Lung microvascular endothelial cell (primary cell): ENCODE measurements at regions not wholly inside any gene's neighbourhood (a gene's known extent, or its start where the extent isn't known, plus 50 kb on each side); places are given as distances from the start of the nearest gene placed in this dataset.
"Not testable (repeated sequence)": the region's sequence is repeated elsewhere in the genome, so short reads cannot be mapped to it uniquely, and the experiment has no call there.

Source experiments
- DNase-seq, 2 donors: peaks; one replicate each; pipeline versions ENCODE4 v3.0.0 to v3.0.0-alpha.2; 2010; ENCODE audit warnings: low read depth in 2 of 2

DNA sequence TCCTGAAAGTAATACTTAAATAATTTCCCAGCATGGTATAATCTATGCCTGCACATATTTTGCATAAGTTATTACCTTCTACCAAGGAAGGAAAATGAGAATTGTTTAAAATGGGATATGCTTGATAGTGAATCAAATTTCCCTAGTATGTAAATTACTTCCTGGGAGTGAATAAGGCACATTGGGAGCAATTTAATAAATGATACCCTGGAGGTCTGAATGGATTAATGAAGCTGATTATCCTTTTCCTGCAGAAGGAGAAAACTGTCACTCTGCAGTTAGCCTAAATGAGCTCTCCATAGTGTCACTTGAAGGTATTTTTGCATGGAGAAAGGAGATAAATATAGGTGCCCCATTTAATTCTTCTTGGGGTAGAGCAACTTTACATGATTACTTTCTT, 2212.0 kb downstream of the PCDH7 start:
- no peak for DNase-seq

DNA sequence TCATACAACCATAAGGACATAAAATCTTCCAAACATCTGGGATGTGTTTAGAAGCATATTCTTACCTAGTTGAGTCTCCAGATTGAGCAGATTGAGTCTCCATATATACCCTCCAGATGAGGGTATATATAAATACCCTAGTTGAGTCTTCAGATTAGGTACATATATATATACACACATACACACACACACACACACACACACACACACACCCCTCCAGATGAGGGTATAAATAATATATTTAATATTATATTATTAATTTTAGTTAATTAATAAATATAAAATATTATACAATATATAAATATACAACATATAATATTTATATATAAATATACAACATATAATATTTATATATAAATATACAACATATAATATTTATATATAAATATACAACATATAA, 2219.1 kb downstream of the PCDH7 start:
- DNase-seq = not testable (repeated sequence)

DNA sequence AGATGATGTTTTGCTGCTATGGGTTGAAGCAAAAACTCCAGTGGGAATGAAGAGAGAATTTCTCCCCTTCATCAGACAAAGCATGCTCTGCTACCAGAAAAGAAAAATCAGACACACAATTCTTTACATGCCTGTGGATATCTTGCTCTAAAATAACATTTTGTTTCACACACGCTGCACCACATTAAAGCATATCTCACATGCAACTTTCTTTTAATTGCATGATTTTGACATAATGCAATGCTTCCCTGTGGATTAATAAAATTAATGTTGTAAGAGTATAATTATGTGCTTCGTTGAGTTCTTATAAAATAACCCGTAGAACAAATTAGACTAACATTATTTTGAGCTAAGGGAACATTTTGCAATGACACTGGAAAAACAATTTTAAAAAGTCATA, 2230.7 kb downstream of the PCDH7 start:
- no peak for DNase-seq

DNA sequence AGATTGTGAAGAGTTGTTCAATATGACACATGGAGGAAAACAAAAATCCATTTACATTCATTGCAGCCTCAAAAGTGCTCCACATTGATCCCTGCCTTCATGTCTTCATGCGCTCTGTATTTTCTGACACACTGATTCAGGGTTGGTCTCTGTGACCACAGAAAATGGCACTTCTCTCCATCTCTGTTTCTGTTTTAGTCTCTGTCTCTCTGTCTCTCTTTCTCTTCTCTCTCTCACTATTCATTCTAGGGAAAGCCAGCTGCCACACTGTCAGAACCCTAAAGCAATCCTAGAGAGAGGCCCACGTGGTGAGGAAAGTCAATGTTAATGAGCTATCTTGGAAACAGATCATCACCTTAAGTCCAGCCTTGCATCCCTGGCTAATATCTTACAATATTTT, 2238.4 kb downstream of the PCDH7 start:
- no peak for DNase-seq

DNA sequence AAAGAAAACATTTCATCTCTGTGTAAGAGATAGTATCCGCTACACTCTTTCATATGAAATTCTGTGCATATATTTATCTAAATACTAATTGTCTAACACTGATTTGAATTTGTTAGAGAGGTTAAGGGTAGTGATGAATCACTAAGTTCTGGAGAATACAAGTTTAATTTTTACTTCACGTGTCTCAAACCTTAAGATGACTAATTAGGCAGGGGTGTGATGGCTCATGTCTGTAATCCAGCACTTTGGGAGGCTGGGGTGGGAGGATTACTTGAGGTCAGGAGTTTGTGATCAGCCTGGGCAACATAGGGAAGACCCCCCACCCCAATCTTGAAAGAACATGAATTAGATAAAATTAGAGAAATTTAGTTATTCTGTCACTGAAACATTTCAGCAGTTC, 2241.9 kb downstream of the PCDH7 start:
- DNase-seq = no peak

DNA sequence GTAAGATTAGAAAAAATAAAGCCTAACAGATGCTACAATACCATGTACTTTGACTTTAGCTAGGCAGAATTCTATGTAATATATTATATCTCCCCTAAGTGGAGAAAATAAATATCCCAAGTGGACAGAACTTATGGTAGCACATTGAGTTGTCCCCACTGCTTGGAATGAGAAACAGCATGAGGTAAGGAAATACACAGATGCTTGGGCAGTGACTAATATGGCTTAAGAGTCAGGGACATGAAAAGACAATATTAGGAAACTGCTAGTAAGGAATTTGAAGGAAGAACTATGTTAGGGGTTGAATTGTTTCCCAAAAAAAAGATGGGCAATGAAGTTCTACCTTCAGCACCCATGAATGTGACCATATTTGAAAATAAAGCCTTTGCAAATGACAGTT, 2265.1 kb downstream of the PCDH7 start:
- DNase-seq = no peak

DNA sequence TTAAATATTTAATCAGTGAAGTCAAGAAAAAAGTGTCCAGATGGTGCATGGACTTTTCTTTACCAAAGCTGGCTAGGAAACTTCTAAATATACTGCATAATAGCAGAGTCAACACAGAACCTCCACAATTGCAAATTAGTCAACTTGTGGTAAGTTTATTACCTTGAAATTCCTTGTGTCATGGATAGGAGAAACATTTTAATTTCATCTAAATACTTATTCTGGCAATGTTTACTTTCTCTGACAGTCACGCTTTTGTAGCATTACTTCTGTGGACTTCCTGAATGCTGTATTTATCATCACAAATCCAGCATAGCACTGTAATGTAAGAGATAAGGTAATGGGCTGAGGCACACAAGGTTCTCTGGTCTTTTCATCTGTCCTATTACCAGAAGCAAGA, 2266.1 kb downstream of the PCDH7 start:
- DNase-seq = no peak

DNA sequence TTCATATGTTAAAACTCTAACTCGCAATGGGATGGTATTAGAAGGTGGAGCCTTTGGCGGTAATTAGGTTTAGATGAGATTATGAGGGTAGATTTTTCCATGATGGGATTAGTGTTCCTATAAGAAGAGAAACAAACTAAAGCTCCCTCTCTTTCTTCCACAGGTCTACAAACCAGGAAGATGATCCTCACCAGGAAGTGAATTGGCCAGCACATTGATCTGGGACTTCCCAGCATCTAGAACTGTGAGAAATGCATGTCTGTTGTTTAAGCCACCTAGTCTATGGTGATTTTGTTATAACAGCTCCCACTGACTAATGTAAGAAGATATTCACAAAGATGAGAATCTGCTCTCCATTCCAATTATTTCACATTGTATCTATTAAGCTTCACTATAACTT, 2266.9 kb downstream of the PCDH7 start:
- DNase-seq = no peak

DNA sequence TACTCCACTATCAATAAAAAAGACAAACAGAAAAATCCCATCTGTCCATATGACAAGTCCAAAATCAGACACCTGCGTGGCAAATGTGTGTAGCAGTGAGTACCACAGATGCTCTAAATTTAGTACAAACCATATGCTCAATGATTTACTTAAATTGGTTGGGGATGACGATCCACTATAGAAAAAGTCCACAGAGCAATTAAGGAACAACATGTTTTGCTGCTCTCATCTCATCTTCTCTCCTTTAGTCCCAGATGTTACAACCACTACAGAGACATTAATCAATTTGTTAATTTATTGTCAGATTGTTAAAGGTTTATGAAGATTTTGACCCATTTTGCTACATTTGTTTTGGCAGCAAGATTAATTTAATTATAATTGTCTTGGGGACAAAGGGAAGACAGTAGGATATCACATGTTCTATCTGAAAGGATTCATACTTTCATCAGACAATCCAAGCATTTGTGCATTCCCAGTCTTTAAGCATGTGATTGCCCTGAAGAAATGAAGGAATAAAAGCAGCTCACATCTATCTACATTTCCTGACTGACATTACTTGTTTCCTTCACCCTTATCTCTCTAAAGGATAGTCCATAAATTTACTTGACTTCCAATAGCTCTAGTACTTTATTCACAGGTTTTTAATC, 2268.1 kb downstream of the PCDH7 start:
- DNase-seq = no peak

DNA sequence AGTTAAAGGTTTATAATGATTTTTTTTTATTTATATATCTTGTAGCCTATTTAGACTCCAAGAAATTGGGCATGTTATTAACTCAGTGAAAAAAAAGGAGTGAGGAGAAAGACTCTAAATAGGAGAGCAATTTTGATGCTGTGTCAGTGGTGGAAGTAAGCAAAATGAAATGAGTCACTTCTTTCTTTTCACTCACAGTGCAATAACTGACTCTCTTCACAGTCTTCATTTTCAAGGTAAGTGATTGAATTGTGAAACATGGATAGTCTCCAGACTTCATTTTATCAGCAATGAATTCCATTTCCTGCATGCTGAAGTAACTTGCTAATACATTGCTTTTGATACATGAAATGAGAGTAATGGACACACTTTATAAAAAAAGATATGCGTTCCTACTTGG, 2271.5 kb downstream of the PCDH7 start:
- DNase-seq = no peak

DNA sequence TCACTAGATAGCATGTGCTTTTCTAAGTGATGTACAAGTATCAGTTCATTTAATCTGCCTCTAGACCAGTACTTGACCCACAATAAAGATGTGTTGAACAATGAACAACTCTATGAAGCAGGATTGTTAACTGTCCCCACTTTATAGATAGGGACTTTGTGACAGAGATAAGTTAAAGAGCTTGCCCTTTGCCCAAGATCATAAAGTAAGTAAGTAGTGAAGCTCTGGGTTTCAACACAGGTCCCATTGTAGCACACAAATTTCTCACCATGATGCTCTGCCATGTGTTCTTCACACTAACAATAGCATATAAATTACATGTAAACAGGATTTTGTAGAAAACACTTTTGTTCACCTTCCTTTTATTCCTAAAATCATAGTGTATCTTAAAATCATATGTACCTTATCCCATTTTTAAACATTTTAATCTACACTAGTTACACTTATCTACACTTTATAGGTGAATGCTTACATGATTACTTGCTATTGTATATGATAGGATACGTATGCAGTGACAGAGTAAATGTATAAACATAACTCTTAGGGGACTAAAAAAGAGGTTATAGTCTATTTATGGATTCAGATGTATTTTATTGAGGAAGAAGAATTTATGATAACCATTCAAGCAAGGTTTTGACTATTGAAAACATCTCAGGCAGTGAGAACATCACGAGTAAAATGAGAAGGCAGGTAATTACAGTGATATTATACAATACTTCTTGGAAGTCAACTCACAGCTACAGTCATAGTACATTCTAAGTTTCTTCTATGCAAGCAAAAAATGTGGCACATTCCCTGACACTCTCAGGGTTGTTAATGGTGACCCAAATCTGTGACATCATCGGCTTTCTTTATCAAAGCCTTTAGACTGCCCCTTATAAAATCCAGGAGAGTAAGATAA, 2275.1 kb downstream of the PCDH7 start:
- DNase-seq = no peak

DNA sequence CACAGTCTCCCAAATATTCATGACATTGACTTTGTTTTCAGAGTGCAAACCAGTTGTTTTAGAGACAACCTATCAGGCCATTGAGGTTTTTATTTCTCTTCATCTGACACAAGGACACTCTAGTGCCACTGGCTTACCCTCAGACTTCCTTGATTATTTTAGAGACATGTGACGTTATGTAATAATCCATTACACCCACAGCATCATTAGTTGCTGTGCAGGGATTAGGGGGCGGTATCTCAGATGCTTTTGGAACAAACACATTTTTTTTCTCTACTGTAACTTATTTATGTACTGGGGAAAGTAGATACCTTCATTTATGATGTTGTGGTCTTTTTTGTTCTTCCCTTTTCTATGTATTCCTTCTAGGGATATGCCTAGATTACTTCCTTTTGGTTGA, 2293.1 kb downstream of the PCDH7 start:
- no peak for DNase-seq

DNA sequence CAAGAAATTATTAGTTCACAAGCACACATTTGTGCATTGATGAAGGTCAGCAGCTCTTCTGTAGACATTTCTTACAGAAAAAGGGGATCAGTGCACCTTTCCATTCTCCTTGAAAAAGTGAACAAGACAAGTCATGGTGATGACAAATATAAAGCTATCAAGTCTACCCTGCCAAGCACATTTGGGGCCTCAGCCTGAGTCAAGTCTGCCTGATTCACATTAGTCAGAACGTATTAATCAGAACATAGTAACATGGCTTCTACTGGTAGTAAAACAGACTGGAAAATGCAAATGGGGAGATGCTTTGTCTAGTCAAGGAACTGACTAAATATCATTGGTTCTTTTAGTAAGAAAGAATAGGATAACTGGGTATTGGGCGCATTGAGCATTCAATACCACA, 2305.1 kb downstream of the PCDH7 start:
- DNase-seq = no peak

DNA sequence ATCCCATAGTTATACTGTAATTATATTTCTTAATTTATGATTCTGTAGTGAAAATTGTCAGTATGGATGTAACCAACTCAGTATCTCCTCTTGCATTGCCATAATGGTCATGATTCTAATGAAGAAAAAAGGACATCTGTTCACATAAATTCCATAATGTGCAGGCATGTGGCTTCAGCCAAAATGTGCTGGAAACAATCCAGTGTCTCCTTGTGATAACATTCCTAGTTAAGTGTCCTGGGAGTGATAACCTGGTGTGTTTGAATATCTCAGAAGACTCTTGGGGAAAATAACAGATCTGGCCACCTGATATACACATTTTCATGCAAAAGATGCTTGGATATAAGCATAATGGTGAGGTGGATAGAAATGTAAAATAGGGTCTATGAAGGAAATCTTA, 2309.8 kb downstream of the PCDH7 start:
- no peak for DNase-seq

DNA sequence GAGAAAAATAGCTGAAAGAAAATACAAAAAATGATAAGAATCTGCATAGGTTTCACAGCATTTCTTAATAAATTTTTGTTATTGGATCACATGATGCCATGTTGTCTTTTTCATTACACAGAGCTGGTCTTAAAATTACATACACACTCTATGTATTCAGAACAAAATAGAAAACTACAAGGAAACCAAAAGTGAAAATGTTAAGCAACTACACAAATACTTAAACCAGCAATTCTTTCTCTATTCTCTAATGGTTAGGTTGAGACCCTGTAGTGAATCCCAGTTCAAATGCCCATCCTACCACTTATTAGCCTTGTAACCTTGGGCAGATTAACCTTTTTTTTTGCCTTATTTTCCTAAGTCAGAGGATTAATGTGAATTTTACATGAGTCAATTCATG, 2311.2 kb downstream of the PCDH7 start:
- DNase-seq = no peak

DNA sequence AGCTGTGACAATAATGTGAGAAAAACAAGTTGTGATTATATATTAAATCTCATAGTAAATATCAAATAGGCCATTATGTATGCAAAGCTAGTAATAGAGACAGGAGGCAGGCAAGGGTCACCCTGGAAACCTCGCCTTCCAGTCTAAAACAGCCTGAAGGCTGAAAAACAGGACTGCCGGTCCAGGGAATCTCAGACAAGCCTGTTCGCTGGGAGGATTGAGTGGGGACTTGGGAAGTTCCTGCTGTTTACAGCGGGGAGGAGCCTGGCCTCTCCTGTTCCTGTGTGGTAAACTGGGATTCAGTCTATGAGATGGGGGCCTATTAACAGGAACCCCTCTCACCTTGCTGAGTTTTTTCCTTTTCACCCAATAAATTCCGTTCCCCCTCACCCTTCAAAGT, 2317.3 kb downstream of the PCDH7 start:
- DNase-seq = no peak

DNA sequence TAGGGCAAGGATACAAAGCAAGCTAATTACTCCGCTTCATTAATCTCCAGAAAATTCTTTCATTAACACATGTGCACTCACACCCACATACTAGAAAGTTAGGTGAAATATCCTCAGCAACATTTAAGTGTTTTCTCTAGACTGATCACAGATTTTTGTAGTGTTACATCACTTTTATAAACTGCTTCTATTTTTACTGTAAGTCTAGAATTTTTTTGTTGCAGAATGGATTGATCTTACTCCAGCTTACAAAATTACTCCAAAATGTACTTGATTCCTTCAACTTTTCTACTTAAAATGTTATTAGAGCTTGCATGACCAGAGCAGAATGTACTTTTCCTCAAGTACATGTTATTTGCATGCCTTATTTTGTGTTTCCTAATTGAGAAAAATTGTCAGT, 2325.2 kb downstream of the PCDH7 start:
- no peak for DNase-seq

DNA sequence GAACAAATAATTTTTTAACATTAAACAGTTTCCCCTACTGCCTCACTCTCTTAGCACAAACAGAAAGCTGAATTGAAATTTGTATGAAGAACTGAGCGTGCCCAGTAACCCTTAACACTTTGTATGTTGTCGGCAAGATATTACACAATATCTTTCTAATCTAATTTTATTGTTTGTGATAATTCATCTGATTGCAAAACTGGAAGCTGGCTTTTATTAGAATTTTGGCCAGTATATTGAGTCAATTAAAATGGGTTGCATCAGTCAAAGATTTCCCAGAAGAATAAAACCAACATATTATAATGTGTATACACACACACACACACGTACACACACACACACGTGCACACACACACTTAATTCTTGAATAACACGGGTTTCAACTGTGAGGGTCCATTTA, 2332.1 kb downstream of the PCDH7 start:
- no peak for DNase-seq

DNA sequence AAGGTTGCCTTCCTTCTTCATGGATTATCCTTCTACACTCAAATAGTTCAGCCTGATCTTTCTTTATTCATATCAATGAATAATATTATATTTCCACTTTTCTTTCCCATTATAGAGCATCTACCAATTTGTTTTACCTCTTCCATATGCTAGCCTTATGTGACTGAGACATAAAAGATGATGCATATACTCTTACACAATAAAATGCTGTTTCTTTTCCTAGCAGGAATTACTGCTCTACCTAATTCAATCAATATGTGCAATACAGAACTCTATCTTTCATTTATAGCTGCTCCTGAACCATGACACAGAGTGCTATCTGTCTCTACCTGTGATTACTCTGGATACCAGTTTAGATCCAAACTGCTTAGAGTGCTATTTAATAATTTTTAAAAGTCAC, 2334.0 kb downstream of the PCDH7 start:
- DNase-seq = no peak

DNA sequence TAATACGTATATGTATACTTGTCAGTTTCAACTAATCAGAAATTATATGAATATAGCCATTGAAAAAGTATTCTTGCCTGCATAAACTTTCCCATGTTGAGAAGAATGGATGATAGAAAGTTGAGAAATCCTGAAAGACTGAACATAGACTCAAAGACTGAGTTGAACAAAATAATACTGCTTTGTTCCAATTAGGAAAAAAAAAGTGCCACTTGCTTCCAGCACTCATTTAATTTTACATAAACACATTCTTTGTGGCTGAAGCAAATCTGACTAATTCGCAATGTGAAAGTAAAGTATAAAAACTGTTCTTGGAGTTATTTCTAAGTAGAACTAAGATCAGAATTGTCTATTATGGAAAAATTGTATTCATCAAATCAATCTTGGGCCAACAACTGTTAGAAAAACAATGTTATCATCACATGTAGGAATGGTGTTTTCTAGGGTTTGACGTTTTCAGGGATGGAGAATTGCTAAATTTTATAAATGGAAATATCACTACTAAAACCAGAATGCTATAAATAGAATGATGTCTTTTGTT, 2334.6 kb downstream of the PCDH7 start:
- DNase-seq = no peak

DNA sequence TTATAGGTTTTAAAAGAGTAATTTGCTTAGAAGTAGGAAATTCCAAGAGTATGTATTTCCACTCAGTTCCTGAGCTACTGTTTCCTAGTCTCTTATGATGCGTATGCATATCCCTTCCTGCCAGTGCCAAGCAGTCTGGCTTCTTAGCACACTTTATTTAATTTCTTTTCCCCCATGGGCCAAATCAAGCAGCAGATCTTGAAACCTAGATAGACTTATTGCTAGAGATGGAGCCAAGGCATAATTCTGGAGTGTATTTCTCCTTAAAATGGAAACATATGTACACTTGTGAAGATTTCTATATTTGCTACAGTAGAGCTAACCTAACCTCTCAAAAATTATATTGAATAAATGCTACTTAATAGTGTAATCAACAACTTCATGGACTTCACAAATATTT, 2337.6 kb downstream of the PCDH7 start:
- no peak for DNase-seq

DNA sequence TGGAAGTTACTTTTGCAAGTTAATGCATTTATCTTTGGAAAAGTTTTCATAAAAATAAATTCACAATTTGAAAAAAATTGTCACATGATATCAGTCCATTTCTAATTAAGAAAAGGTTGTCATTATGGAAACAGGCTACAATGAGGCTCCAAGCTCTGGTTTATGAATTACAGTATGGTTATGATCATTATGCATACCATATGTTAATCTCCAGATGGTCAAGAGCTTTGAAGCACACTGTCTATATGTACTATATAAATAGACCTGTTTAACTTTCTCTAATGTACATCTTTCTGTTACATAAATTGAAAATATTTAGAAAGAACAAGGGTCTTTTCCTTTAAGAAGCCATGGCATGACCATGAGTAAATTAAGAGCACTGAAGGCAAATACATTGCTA, 2338.8 kb downstream of the PCDH7 start:
- DNase-seq = no peak
